K562 (cell line): ENCODE measurements at regions not wholly inside any gene's neighbourhood (a gene's known extent, or its start where the extent isn't known, plus 50 kb on each side); places are given as distances from the start of the nearest gene placed in this dataset.

Experiments
- ATAC-seq: fragments of 200-7000 bp; cut with Tn5 transposase; 3 replicates; pipeline ENCODE4 v1.9.1; 2020; ENCODE audit warnings: moderate library complexity
- BruUV-seq: library from RNA; stranded (reverse); fragments of 400-500 nt; replicated peaks from 2 replicates; lab custom pipeline; 2021; lab: Mats Ljungman, UMichigan
- CTCF ChIA-PET: fragments of 300-600 bp; formaldehyde crosslinking; extraction: SDS; loops from one replicate; lab custom pipeline; 2021; ENCODE audit warnings: low intra/inter-chr PET ratio; lab: Yijun Ruan, JAX
- POLR2A ChIA-PET: fragments of 300-600, 350-650 bp; sonication (Branson Sonifier 250); formaldehyde crosslinking; extraction: SDS; loops from one replicate; lab custom pipeline; 2021; ENCODE audit warnings: antibody characterized with exemption, inconsistent platforms; lab: Yijun Ruan, JAX
- DNase-seq, 4 experiments: peaks; one replicate each; pipeline versions ENCODE4 v3.0.0 to v3.0.0-alpha.2; 2011 to 2018; ENCODE audit warnings: low spot score in 3 of 4, mixed read lengths in 3 of 4; ENCODE audit errors: extremely low read depth in 1 of 4
- FAIRE-seq: peaks from 2 replicates; lab custom pipeline; 2011; peaks lifted over from hg19 to GRCh38; lab: Jason Lieb, UNC
- H2AFZ ChIP-seq: 2 replicates; pipeline ENCODE4 v1.6.0; 2011; ENCODE audit warnings: low read depth, low read length, control low read depth, inconsistent platforms
- H3K27ac ChIP-seq: fragments of 200-600 bp; 3 replicates; pipeline ENCODE4 v1.8.0; 2011; ENCODE audit warnings: low read depth, mild to moderate bottlenecking, control low read depth, inconsistent platforms, low read length, moderate library complexity, mixed read lengths; ENCODE audit errors: extremely low read depth
- H3K27me3 ChIP-seq, 2 experiments: fragments of 300-600 bp in 1 of 2; 2 replicates in 1 of 2; 3 replicates in 1 of 2; pipeline versions ENCODE4 v1.6.0 to v1.8.0; 2011; ENCODE audit warnings: inconsistent platforms in 2 of 2, low read length in 2 of 2, mild to moderate bottlenecking in 1 of 2, mixed read lengths in 1 of 2, moderate library complexity in 1 of 2; ENCODE audit not compliant: control insufficient read depth in 2 of 2, insufficient read depth in 2 of 2
- H3K36me3 ChIP-seq: fragments of 300-600 bp; 3 replicates; pipeline ENCODE4 v1.8.0; 2011; ENCODE audit warnings: mild to moderate bottlenecking, low read length, inconsistent platforms; ENCODE audit not compliant: control insufficient read depth, insufficient read depth
- H3K4me1 ChIP-seq, 2 experiments: fragments of 200-600 bp in 1 of 2; replicated peaks in 1 of 2; 2 replicates in 1 of 2; 3 replicates in 1 of 2; pipeline versions ENCODE4 v1.5.1 to v1.8.0; 2011; ENCODE audit warnings: inconsistent platforms in 2 of 2, low read length in 2 of 2, mild to moderate bottlenecking in 1 of 2, mixed read lengths in 1 of 2, moderate library complexity in 1 of 2; ENCODE audit not compliant: control insufficient read depth in 2 of 2, insufficient read depth in 2 of 2
- H3K4me2 ChIP-seq: 2 replicates; pipeline ENCODE4 v1.6.1; 2011; ENCODE audit warnings: low read length, control low read depth, inconsistent platforms, mixed read lengths; ENCODE audit not compliant: insufficient read depth
- H3K4me3 ChIP-seq: fragments of 200-600 bp; sonication (generic), shearing (Covaris generic); 2 replicates; pipeline ENCODE4 v1.5.1; 2016; ENCODE audit warnings: control low read depth, inconsistent platforms
- H3K79me2 ChIP-seq: fragments of 200-600 bp; 3 replicates; pipeline ENCODE4 v1.8.0; 2011; ENCODE audit warnings: low read length, inconsistent platforms; ENCODE audit not compliant: control insufficient read depth, insufficient read depth
- H3K9ac ChIP-seq, 2 experiments: 2 replicates each; pipeline versions ENCODE4 v1.6.0 to v1.6.1; 2011; ENCODE audit warnings: low read depth in 2 of 2, low read length in 2 of 2, control low read depth in 1 of 2, inconsistent platforms in 1 of 2, mild to moderate bottlenecking in 1 of 2, mixed read lengths in 1 of 2; ENCODE audit not compliant: insufficient read depth in 1 of 2
- H3K9me1 ChIP-seq: one replicate; pipeline ENCODE4 v1.6.0; 2011; ENCODE audit warnings: inconsistent platforms, mild to moderate bottlenecking, low read length, moderate library complexity; ENCODE audit not compliant: control insufficient read depth, insufficient read depth
- H3K9me3 ChIP-seq: replicated peaks from 2 replicates; pipeline ENCODE4 v1.5.1; 2011; ENCODE audit warnings: low read depth, low read length, inconsistent platforms; ENCODE audit not compliant: control insufficient read depth, insufficient read depth
- H4K20me1 ChIP-seq: replicated peaks from 2 replicates; pipeline ENCODE4 v1.6.1; 2011; ENCODE audit warnings: low read length, inconsistent platforms, mixed read lengths; ENCODE audit not compliant: control insufficient read depth, insufficient read depth
- CHD7 ChIP-seq: fragments of 200-600 bp; sonication (generic); IDR thresholded peaks from one replicate; pipeline ENCODE4 v1.6.1; 2012; ENCODE audit warnings: mild to moderate bottlenecking, low read depth, low read length, inconsistent platforms
- CREB3L1 ChIP-seq: fragments of 450-650 bp; IDR thresholded peaks from 2 replicates; pipeline ENCODE4 v1.6.1; 2014; ENCODE audit warnings: low read depth, mild to moderate bottlenecking, moderate library complexity, borderline replicate concordance
- FOSL1 ChIP-seq: fragments of 200-800 bp; sonication (Bioruptor generic); conservative IDR thresholded peaks from 2 replicates; pipeline ENCODE4 v1.6.1; 2016; ENCODE audit warnings: missing genetic modification characterization, missing compliant biosample characterization
- FOXK1 ChIP-seq: sonication (generic); formaldehyde crosslinking; IDR thresholded peaks from 2 replicates; pipeline ENCODE4 v1.8.0; 2022; ENCODE audit warnings: missing genetic modification reagents, mild to moderate bottlenecking, borderline replicate concordance
- GATAD2A ChIP-seq: fragments of 450-650 bp; IDR thresholded peaks from 2 replicates; pipeline ENCODE4 v1.6.1; 2017
- PRPF4 ChIP-seq: fragments of 200-400 bp; formaldehyde crosslinking; IDR thresholded peaks from one replicate; pipeline ENCODE4 v1.6.1; 2017; ENCODE audit warnings: low read length, low read depth, mild to moderate bottlenecking; ENCODE audit not compliant: insufficient read depth, poor library complexity, severe bottlenecking
- THRA ChIP-seq: fragments of 450-650 bp; IDR thresholded peaks from 2 replicates; pipeline ENCODE4 v1.6.1; 2017; ENCODE audit warnings: mild to moderate bottlenecking, moderate library complexity
- ZNF589 ChIP-seq: fragments of 200-800 bp; sonication (Bioruptor generic); IDR thresholded peaks from 2 replicates; pipeline ENCODE4 v1.6.1; 2016; ENCODE audit warnings: low read depth, missing genetic modification characterization, missing compliant biosample characterization
- WGBS: fragments of 100-300 bp; shearing (Covaris generic); methylation state at CpG from one replicate; pipeline ENCODE4 v1.1.6; 2016; ENCODE audit warnings: low coverage, mixed read lengths; ENCODE audit not compliant: insufficient coverage; ENCODE audit errors: missing lambda C conversion rate; 5-methylcytosine and 5-hydroxymethylcytosine counted together
- in situ Hi-C: fragments of 300-500 bp; cut with MboI; formaldehyde crosslinking; loops from 4 replicates; pipeline ENCODE4 v1.15.0; 2018; ENCODE audit warnings: inconsistent platforms, mixed read lengths
- intact Hi-C: fragments of 100-400 bp; cut with micrococcal nuclease; formaldehyde crosslinking; loops from 2 replicates; pipeline ENCODE4 v1.14.2; 2022

- Histone ChIP-seq H3K4me1 (no peaks in the 10 kb centered on the region), H3K27me3 (no peaks in the 10 kb centered on the region; a peak in 1 of 5 replicates), H3K9ac (no peak overlapping the region), H3K9me1 (no peaks in the 10 kb centered on the region), H3K9me3 (no peaks in the 10 kb centered on the region), H2AFZ (no peak overlapping the region), H3K4me2 (no peak overlapping the region), H3K36me3 (no peaks in the 10 kb centered on the region), H4K20me1 (no peaks in the 10 kb centered on the region), H3K79me2 (no peaks in the 10 kb centered on the region), H3K27ac (no peak overlapping the region), H3K4me3 (no peak overlapping the region)
- ATAC-seq (no peak), FAIRE-seq (no peak), DNase-seq (no peak)
- BruUV-seq, result no TSS peak
- ChIA-PET POLR2A (interaction anchor here (1.0 kb wide), 1 partner anchor 13 kb away, joined by 3 read pairs; no protein-coding TSS in a partner anchor), CTCF (no interaction called here)
- intact Hi-C loops (no loop called here), in situ Hi-C loops (no loop called here)
- WGBS, result 0% methylated on average over 3 of the region's 3 CpGs
- TF ChIP-seq CHD7 (no peak), GATAD2A (no peak), CREB3L1 (no peak), PRPF4 (no peak), ZNF589 (CRISPR knock-in tag) (no peak), FOXK1 (CRISPR knock-in tag) (no peak), THRA (no peak), FOSL1 (tag) (no peak)
Observed at GRCh38 chr20:4480104-4480503, 206.2 kb upstream of the PRNP start.
